ENCODE measurements at regions not wholly inside any gene's neighbourhood (a gene's known extent, or its start where the extent isn't known, plus 50 kb on each side); places are given as distances from the start of the nearest gene placed in this dataset.
A peak's percentile ranks its signal among the peaks of the same experiment; 100 is the strongest.

- H3K27me3 Mint-ChIP-seq, result peaks cover 40% of the 10 kb centered on the region
- peaks cover 9% of the 10 kb centered on the region for H3K4me1 Mint-ChIP-seq
- peaks cover 3% of the 10 kb centered on the region for H3K36me3 Mint-ChIP-seq
- no peak overlapping the region for H3K27ac Mint-ChIP-seq
- peaks cover 4% of the 10 kb centered on the region for H3K9me3 Mint-ChIP-seq
- H3K4me3 Mint-ChIP-seq, result peak overlapping the region; percentile 47
These were observed 532.1 kb upstream of the SEMA6D start for GRCh38 chr15:47184908-47185801.

- Mint-ChIP-seq H3K36me3 (peaks cover 3% of the 10 kb centered on the region), H3K9me3 (peaks cover 4% of the 10 kb centered on the region), H3K4me3 (no peak overlapping the region), H3K27ac (no peak overlapping the region), H3K4me1 (peaks cover 9% of the 10 kb centered on the region), H3K27me3 (peaks cover 40% of the 10 kb centered on the region)
These were observed 531.2 kb upstream of the SEMA6D start for GRCh38 chr15:47186075-47186474.

GRCh38 chr15:47188758-47189507 is 528.4 kb upstream of the SEMA6D start:
- Mint-ChIP-seq H3K36me3 (no peaks in the 10 kb centered on the region), H3K27me3 (peaks cover 21% of the 10 kb centered on the region), H3K4me3 (no peak overlapping the region), H3K27ac (no peak overlapping the region), H3K9me3 (peaks cover 4% of the 10 kb centered on the region), H3K4me1 (peaks cover under 1% of the 10 kb centered on the region)

GRCh38 chr15:47194718-47195117 is 522.6 kb upstream of the SEMA6D start:
- no peaks in the 10 kb centered on the region for H3K9me3 Mint-ChIP-seq
- peaks cover 1% of the 10 kb centered on the region for H3K27me3 Mint-ChIP-seq
- no peak overlapping the region for H3K27ac Mint-ChIP-seq
- no peaks in the 10 kb centered on the region for H3K36me3 Mint-ChIP-seq
- H3K4me3 Mint-ChIP-seq, result no peak overlapping the region
- H3K4me1 Mint-ChIP-seq, result no peaks in the 10 kb centered on the region

- H3K27me3 Mint-ChIP-seq, result peaks cover 3% of the 10 kb centered on the region
- H3K36me3 Mint-ChIP-seq, result no peaks in the 10 kb centered on the region
- H3K27ac Mint-ChIP-seq, result no peak overlapping the region
- no peaks in the 10 kb centered on the region for H3K9me3 Mint-ChIP-seq
- no peak overlapping the region for H3K4me3 Mint-ChIP-seq
- H3K4me1 Mint-ChIP-seq, result no peaks in the 10 kb centered on the region
These were observed 521.3 kb upstream of the SEMA6D start for GRCh38 chr15:47196048-47196447.

- no peak overlapping the region for H3K4me3 Mint-ChIP-seq
- no peak overlapping the region for H3K27ac Mint-ChIP-seq
- H3K9me3 Mint-ChIP-seq, result no peaks in the 10 kb centered on the region
- peaks cover 2% of the 10 kb centered on the region for H3K27me3 Mint-ChIP-seq
- H3K4me1 Mint-ChIP-seq, result no peaks in the 10 kb centered on the region
- no peaks in the 10 kb centered on the region for H3K36me3 Mint-ChIP-seq
These were observed 513.3 kb upstream of the SEMA6D start for GRCh38 chr15:47203993-47204392.

GRCh38 chr15:47206358-47206978 is 510.8 kb upstream of the SEMA6D start:
- no peak overlapping the region for H3K27ac Mint-ChIP-seq
- H3K4me3 Mint-ChIP-seq, result no peak overlapping the region
- H3K27me3 Mint-ChIP-seq, result no peaks in the 10 kb centered on the region
- no peaks in the 10 kb centered on the region for H3K36me3 Mint-ChIP-seq
- no peaks in the 10 kb centered on the region for H3K9me3 Mint-ChIP-seq
- H3K4me1 Mint-ChIP-seq, result no peaks in the 10 kb centered on the region

- H3K36me3 Mint-ChIP-seq, result no peaks in the 10 kb centered on the region
- peaks cover 1% of the 10 kb centered on the region for H3K27me3 Mint-ChIP-seq
- no peak overlapping the region for H3K27ac Mint-ChIP-seq
- H3K9me3 Mint-ChIP-seq, result no peaks in the 10 kb centered on the region
- no peaks in the 10 kb centered on the region for H3K4me1 Mint-ChIP-seq
- no peak overlapping the region for H3K4me3 Mint-ChIP-seq
These were observed 507.7 kb upstream of the SEMA6D start for GRCh38 chr15:47209591-47209990.

- Mint-ChIP-seq H3K4me1 (no peaks in the 10 kb centered on the region), H3K36me3 (no peaks in the 10 kb centered on the region), H3K27ac (no peak overlapping the region), H3K27me3 (peaks cover 1% of the 10 kb centered on the region), H3K4me3 (no peak overlapping the region), H3K9me3 (no peaks in the 10 kb centered on the region)
These were observed 504.9 kb upstream of the SEMA6D start for GRCh38 chr15:47212222-47213010.

- Mint-ChIP-seq H3K27ac (peak overlapping the region; percentile 24), H3K36me3 (no peaks in the 10 kb centered on the region)
These were observed 503.4 kb upstream of the SEMA6D start for GRCh38 chr15:47213883-47214282.

GRCh38 chr15:47218295-47218694 is 499.0 kb upstream of the SEMA6D start:
- H3K27me3 Mint-ChIP-seq, result no peaks in the 10 kb centered on the region
- no peaks in the 10 kb centered on the region for H3K9me3 Mint-ChIP-seq
- H3K4me3 Mint-ChIP-seq, result no peak overlapping the region
- no peaks in the 10 kb centered on the region for H3K4me1 Mint-ChIP-seq
- no peaks in the 10 kb centered on the region for H3K36me3 Mint-ChIP-seq
- no peak overlapping the region for H3K27ac Mint-ChIP-seq

More at GRCh38 chr15:47213883-47214282, 503.4 kb upstream of the SEMA6D start:
- no peaks in the 10 kb centered on the region for H3K4me1 Mint-ChIP-seq
- H3K4me3 Mint-ChIP-seq, result no peak overlapping the region
- no peaks in the 10 kb centered on the region for H3K9me3 Mint-ChIP-seq
- peaks cover 1% of the 10 kb centered on the region for H3K27me3 Mint-ChIP-seq

- Mint-ChIP-seq H3K4me3 (no peak overlapping the region), H3K36me3 (no peaks in the 10 kb centered on the region), H3K9me3 (no peaks in the 10 kb centered on the region), H3K27ac (no peak overlapping the region), H3K4me1 (no peaks in the 10 kb centered on the region), H3K27me3 (peaks cover 2% of the 10 kb centered on the region)
These were observed 472.9 kb upstream of the SEMA6D start for GRCh38 chr15:47244361-47244760.

GRCh38 chr15:47246317-47246716 is 471.0 kb upstream of the SEMA6D start:
- Mint-ChIP-seq H3K4me3 (no peak overlapping the region), H3K36me3 (no peaks in the 10 kb centered on the region), H3K27me3 (peaks cover 1% of the 10 kb centered on the region), H3K27ac (no peak overlapping the region), H3K9me3 (no peaks in the 10 kb centered on the region), H3K4me1 (no peaks in the 10 kb centered on the region)

GRCh38 chr15:47258521-47258920 is 458.8 kb upstream of the SEMA6D start:
- H3K27me3 Mint-ChIP-seq, result no peaks in the 10 kb centered on the region
- H3K36me3 Mint-ChIP-seq, result no peaks in the 10 kb centered on the region
- H3K4me3 Mint-ChIP-seq, result no peak overlapping the region
- H3K9me3 Mint-ChIP-seq, result peaks cover 17% of the 10 kb centered on the region
- no peak overlapping the region for H3K27ac Mint-ChIP-seq
- H3K4me1 Mint-ChIP-seq, result no peaks in the 10 kb centered on the region

- no peaks in the 10 kb centered on the region for H3K4me1 Mint-ChIP-seq
- H3K27ac Mint-ChIP-seq, result no peak overlapping the region
- peaks cover 1% of the 10 kb centered on the region for H3K27me3 Mint-ChIP-seq
- H3K4me3 Mint-ChIP-seq, result no peak overlapping the region
- H3K9me3 Mint-ChIP-seq, result peaks cover 6% of the 10 kb centered on the region
- no peaks in the 10 kb centered on the region for H3K36me3 Mint-ChIP-seq
These were observed 451.6 kb upstream of the SEMA6D start for GRCh38 chr15:47265686-47266085.
